Gastroesophageal sphincter (tissue), 3 donors: ENCODE measurements at regions not wholly inside any gene's neighbourhood (a gene's known extent, or its start where the extent isn't known, plus 50 kb on each side); places are given as distances from the start of the nearest gene placed in this dataset.

ENCODE experiments used
- EP300 ChIP-seq: sonication (generic); formaldehyde crosslinking; IDR thresholded peaks from one replicate; pipeline ENCODE4 v1.6.1; 2017; ENCODE audit warnings: antibody characterized with exemption, mild to moderate bottlenecking
- POLR2A ChIP-seq, 2 donors: fragments of 450-650 bp; IDR thresholded peaks; one replicate each; pipeline ENCODE4 v1.6.1; 2017; ENCODE audit warnings: antibody characterized with exemption in 2 of 2, mild to moderate bottlenecking in 2 of 2, moderate library complexity in 1 of 2
- POLR2AphosphoS5 ChIP-seq: sonication (generic); formaldehyde crosslinking; IDR thresholded peaks from one replicate; pipeline ENCODE4 v1.6.1; 2017; ENCODE audit warnings: antibody characterized with exemption
- TF ChIP-seq, protein P1 (sequence below), 4 experiments: fragments of 200-600 bp in 2 of 4; fragments of 450-650 bp in 2 of 4; sonication (generic) in 1 of 4; IDR thresholded peaks; one replicate each; pipeline ENCODE4 v1.5.1; 2017 to 2019; ENCODE audit warnings: antibody characterized with exemption in 4 of 4, mild to moderate bottlenecking in 2 of 4, moderate library complexity in 2 of 4

DNA sequence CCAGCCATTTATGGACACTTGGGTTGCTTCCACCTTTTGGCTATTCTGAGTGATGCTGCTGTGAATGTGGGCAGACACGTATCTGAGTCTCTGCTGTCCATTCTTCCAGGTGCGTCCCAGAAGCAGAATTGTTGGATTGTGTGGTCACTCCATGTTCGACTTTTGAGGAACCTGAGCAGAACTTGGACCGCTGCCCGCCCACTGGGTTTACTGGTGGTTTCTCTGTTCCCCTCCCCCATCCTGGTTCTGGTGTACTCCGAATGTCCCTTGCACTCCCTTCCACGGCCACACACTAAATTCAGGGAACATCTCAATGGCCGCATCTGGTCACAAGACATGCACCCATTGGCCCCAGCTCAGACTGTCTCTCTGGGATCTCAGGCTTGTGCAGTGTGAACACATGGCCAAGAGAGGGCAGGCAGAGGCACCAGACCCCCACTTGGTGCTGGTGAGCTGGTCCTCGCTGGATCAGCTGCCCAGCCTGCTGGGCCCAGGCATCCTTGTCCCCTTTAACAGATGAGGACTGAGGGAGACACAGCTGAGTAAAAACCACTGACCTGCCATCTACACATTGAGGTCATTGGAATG, 565.1 kb downstream of the NPHP4 start:
- TF ChIP-seq POLR2A (IDR thresholded peaks at IDR 0.05) = no peak
- TF ChIP-seq, protein P1, sequence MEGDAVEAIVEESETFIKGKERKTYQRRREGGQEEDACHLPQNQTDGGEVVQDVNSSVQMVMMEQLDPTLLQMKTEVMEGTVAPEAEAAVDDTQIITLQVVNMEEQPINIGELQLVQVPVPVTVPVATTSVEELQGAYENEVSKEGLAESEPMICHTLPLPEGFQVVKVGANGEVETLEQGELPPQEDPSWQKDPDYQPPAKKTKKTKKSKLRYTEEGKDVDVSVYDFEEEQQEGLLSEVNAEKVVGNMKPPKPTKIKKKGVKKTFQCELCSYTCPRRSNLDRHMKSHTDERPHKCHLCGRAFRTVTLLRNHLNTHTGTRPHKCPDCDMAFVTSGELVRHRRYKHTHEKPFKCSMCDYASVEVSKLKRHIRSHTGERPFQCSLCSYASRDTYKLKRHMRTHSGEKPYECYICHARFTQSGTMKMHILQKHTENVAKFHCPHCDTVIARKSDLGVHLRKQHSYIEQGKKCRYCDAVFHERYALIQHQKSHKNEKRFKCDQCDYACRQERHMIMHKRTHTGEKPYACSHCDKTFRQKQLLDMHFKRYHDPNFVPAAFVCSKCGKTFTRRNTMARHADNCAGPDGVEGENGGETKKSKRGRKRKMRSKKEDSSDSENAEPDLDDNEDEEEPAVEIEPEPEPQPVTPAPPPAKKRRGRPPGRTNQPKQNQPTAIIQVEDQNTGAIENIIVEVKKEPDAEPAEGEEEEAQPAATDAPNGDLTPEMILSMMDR (IDR thresholded peaks at IDR 0.05) = no peak
- no peak for TF ChIP-seq POLR2AphosphoS5
- no peak for TF ChIP-seq EP300
